ENCODE measurements at regions not wholly inside any gene's neighbourhood (a gene's known extent, or its start where the extent isn't known, plus 50 kb on each side); places are given as distances from the start of the nearest gene placed in this dataset.

DNA sequence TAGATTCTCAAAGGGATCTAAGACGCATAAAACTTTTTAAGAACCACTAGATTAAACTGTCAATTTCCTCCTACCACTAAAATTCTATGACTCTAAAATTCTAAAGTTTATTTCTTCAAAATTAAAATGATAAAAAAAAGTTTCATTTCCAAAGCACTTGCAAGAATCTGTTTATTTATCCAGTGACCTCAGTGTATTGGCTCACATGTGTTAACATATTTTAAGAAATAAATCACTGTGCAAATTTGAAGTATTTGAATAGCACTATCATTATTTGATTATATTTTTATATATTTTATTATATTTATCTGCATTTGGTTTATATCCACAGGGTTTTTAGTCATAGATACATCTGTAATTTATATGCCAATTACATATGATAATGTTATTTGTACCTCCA is 62.2 kb upstream of the SLC12A2 start:
- TF ChIP-seq EP300 (IDR thresholded peaks at IDR 0.05; ENCODE audit: borderline replicate concordance in 1 of 2, low read depth in 1 of 2, low read length in 1 of 2) (no peak), TAF1 (IDR thresholded peaks at IDR 0.05; ENCODE audit: borderline replicate concordance, low read depth, low read length) (no peak), POLR2AphosphoS5 (IDR thresholded peaks at IDR 0.05; ENCODE audit: low read depth, low read length) (no peak), GABPA (IDR thresholded peaks at IDR 0.05; ENCODE audit: low read depth) (no peak), FOXM1 (IDR thresholded peaks at IDR 0.05; ENCODE audit: low read depth) (no peak)
- TF ChIP-seq, protein P1, sequence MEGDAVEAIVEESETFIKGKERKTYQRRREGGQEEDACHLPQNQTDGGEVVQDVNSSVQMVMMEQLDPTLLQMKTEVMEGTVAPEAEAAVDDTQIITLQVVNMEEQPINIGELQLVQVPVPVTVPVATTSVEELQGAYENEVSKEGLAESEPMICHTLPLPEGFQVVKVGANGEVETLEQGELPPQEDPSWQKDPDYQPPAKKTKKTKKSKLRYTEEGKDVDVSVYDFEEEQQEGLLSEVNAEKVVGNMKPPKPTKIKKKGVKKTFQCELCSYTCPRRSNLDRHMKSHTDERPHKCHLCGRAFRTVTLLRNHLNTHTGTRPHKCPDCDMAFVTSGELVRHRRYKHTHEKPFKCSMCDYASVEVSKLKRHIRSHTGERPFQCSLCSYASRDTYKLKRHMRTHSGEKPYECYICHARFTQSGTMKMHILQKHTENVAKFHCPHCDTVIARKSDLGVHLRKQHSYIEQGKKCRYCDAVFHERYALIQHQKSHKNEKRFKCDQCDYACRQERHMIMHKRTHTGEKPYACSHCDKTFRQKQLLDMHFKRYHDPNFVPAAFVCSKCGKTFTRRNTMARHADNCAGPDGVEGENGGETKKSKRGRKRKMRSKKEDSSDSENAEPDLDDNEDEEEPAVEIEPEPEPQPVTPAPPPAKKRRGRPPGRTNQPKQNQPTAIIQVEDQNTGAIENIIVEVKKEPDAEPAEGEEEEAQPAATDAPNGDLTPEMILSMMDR (IDR thresholded peaks at IDR 0.05) = no peak
- TF ChIP-seq, protein P2, sequence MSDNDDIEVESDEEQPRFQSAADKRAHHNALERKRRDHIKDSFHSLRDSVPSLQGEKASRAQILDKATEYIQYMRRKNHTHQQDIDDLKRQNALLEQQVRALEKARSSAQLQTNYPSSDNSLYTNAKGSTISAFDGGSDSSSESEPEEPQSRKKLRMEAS (IDR thresholded peaks at IDR 0.05; ENCODE audit: low read depth) = no peak
- TF ChIP-seq, protein P3, sequence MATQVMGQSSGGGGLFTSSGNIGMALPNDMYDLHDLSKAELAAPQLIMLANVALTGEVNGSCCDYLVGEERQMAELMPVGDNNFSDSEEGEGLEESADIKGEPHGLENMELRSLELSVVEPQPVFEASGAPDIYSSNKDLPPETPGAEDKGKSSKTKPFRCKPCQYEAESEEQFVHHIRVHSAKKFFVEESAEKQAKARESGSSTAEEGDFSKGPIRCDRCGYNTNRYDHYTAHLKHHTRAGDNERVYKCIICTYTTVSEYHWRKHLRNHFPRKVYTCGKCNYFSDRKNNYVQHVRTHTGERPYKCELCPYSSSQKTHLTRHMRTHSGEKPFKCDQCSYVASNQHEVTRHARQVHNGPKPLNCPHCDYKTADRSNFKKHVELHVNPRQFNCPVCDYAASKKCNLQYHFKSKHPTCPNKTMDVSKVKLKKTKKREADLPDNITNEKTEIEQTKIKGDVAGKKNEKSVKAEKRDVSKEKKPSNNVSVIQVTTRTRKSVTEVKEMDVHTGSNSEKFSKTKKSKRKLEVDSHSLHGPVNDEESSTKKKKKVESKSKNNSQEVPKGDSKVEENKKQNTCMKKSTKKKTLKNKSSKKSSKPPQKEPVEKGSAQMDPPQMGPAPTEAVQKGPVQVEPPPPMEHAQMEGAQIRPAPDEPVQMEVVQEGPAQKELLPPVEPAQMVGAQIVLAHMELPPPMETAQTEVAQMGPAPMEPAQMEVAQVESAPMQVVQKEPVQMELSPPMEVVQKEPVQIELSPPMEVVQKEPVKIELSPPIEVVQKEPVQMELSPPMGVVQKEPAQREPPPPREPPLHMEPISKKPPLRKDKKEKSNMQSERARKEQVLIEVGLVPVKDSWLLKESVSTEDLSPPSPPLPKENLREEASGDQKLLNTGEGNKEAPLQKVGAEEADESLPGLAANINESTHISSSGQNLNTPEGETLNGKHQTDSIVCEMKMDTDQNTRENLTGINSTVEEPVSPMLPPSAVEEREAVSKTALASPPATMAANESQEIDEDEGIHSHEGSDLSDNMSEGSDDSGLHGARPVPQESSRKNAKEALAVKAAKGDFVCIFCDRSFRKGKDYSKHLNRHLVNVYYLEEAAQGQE (IDR thresholded peaks at IDR 0.05; ENCODE audit: low read depth, low read length) = no peak
